Stimulated activated memory B cell treated with anti-CD40 and anti-IgM and Interleukin-4, amounts not matched to agents 10 μg/mL and 1 μg/mL and 100 μg/mL, for 72 hours (primary cell): ENCODE measurements at regions not wholly inside any gene's neighbourhood (a gene's known extent, or its start where the extent isn't known, plus 50 kb on each side); places are given as distances from the start of the nearest gene placed in this dataset.
"Not testable (repeated sequence)": the region's sequence is repeated elsewhere in the genome, so short reads cannot be mapped to it uniquely, and the experiment has no call there.

Experiments used
- ATAC-seq: fragments of 150-1000 bp; cut with Tn5 transposase; 2 replicates; pipeline ENCODE4 v1.10.0; 2021
- H3K27ac Mint-ChIP-seq: one replicate; pipeline ENCODE4 v1.8.0; 2022; ENCODE audit warnings: mild to moderate bottlenecking, mixed read lengths
- H3K27me3 Mint-ChIP-seq: one replicate; pipeline ENCODE4 v1.8.0; 2022; ENCODE audit warnings: mixed read lengths
- H3K36me3 Mint-ChIP-seq: one replicate; pipeline ENCODE4 v1.8.0; 2022; ENCODE audit warnings: mixed read lengths
- H3K4me1 Mint-ChIP-seq: one replicate; pipeline ENCODE4 v1.8.0; 2022; ENCODE audit warnings: mixed read lengths
- H3K4me3 Mint-ChIP-seq: one replicate; pipeline ENCODE4 v1.8.0; 2022; ENCODE audit warnings: mild to moderate bottlenecking, moderate library complexity, mixed read lengths
- H3K9me3 Mint-ChIP-seq: one replicate; pipeline ENCODE4 v1.8.0; 2022; ENCODE audit warnings: mixed read lengths

GRCh38 chr14:46487582-46488350 is 163.8 kb downstream of the RPL10L start:
- no peak for ATAC-seq
- Mint-ChIP-seq H3K36me3 (no peaks in the 10 kb centered on the region), H3K27me3 (no peaks in the 10 kb centered on the region), H3K4me3 (no peak overlapping the region), H3K9me3 (no peaks in the 10 kb centered on the region), H3K27ac (no peak overlapping the region), H3K4me1 (no peaks in the 10 kb centered on the region)

- Mint-ChIP-seq H3K4me3 (no peak overlapping the region), H3K27ac (no peak overlapping the region), H3K27me3 (no peaks in the 10 kb centered on the region), H3K4me1 (no peaks in the 10 kb centered on the region), H3K9me3 (no peaks in the 10 kb centered on the region), H3K36me3 (no peaks in the 10 kb centered on the region)
- ATAC-seq: no peak
Measured at GRCh38 chr14:46482200-46482599, 169.4 kb downstream of the RPL10L start.

- Mint-ChIP-seq H3K27ac (no peak overlapping the region), H3K27me3 (no peaks in the 10 kb centered on the region), H3K36me3 (no peaks in the 10 kb centered on the region), H3K9me3 (no peaks in the 10 kb centered on the region), H3K4me1 (no peaks in the 10 kb centered on the region), H3K4me3 (no peak overlapping the region)
- ATAC-seq: no peak
Measured at GRCh38 chr14:46480817-46481216, 170.8 kb downstream of the RPL10L start.

- Mint-ChIP-seq H3K9me3 (no peaks in the 10 kb centered on the region), H3K27ac (no peak overlapping the region), H3K4me1 (no peaks in the 10 kb centered on the region), H3K4me3 (no peak overlapping the region), H3K27me3 (no peaks in the 10 kb centered on the region), H3K36me3 (no peaks in the 10 kb centered on the region)
- no peak for ATAC-seq
Measured at GRCh38 chr14:46472261-46472660, 179.3 kb downstream of the RPL10L start.

DNA sequence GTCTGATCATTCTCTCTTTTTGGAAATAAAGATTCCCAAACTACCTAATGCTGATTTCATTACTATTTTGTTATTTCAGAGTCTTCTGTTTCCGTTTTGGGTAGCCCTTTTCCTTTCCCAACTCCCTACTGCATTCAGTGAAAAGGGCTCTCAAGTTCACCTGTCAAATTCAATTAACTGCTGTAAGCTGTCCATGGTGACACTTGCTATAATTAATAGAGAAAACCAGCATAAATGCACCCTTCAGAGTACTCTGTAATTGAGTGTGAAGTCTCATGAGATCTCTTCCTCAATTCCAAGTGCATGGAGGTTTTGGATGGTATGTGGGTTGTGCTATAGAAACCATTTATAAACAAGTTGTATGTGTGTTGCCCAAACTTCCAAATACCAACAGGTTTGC is 187.2 kb downstream of the RPL10L start:
- Mint-ChIP-seq H3K27ac (no peak overlapping the region), H3K36me3 (no peaks in the 10 kb centered on the region), H3K4me3 (no peak overlapping the region), H3K27me3 (no peaks in the 10 kb centered on the region), H3K9me3 (peaks cover 9% of the 10 kb centered on the region), H3K4me1 (no peaks in the 10 kb centered on the region)
- ATAC-seq: no peak

DNA sequence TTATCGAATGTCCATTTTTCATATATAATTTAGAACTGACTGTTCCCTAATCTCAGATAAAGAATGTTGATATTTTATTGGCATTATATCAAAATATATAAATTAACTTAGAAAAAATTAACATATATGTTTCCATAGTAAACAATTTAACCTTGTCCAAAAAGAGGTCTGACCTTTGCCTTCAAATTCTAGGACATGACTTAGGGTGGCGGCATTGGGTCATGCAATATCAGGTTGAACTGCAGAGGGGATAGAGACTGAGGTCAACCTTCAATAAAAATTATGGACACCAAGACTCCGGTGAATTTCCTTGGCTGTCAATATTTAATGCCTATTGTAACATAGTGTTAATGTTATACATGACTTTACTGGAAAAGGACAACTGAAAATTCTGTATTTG is 199.8 kb downstream of the RPL10L start:
- ATAC-seq: no peak
- Mint-ChIP-seq H3K27me3 (no peaks in the 10 kb centered on the region), H3K9me3 (no peaks in the 10 kb centered on the region), H3K4me3 (no peak overlapping the region), H3K36me3 (no peaks in the 10 kb centered on the region), H3K27ac (no peak overlapping the region), H3K4me1 (no peaks in the 10 kb centered on the region)

- Mint-ChIP-seq H3K36me3 (no peaks in the 10 kb centered on the region), H3K9me3 (peaks cover 12% of the 10 kb centered on the region), H3K27me3 (no peaks in the 10 kb centered on the region), H3K4me1 (no peaks in the 10 kb centered on the region), H3K27ac (no peak overlapping the region), H3K4me3 (no peak overlapping the region)
- no peak for ATAC-seq
Measured at GRCh38 chr14:46444666-46445065, 206.9 kb downstream of the RPL10L start.

- no peaks in the 10 kb centered on the region for H3K27me3 Mint-ChIP-seq
- no peaks in the 10 kb centered on the region for H3K4me1 Mint-ChIP-seq
- H3K4me3 Mint-ChIP-seq: no peak overlapping the region
- no peaks in the 10 kb centered on the region for H3K36me3 Mint-ChIP-seq
- H3K27ac Mint-ChIP-seq: no peak overlapping the region
- peaks cover 7% of the 10 kb centered on the region for H3K9me3 Mint-ChIP-seq
- no peak for ATAC-seq
Measured at GRCh38 chr14:46433381-46433780, 218.2 kb downstream of the RPL10L start.

DNA sequence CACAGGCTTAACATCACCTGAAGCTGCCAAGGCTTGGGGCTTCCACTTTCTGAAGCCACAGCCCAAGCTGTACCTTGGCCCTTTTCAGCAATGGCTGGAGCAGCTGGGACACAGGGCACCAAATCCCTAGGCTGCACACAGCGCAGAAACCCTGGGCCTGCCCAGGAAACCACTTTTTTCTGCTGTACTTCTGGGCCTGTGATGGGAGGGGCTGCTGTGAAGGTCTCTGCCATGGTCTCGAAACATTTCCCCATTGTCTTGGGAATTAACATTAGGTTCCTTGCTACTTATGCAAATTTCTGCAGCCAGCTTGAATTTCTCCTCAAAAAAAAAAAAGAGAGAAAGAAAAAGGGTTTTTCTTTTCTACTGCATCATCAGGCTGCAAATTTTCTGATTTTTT is 219.1 kb downstream of the RPL10L start:
- no peak for ATAC-seq

GRCh38 chr14:46417066-46417465 is 234.5 kb downstream of the RPL10L start:
- H3K9me3 Mint-ChIP-seq: peaks cover 20% of the 10 kb centered on the region
- no peaks in the 10 kb centered on the region for H3K4me1 Mint-ChIP-seq
- no peak for ATAC-seq
- no peak overlapping the region for H3K27ac Mint-ChIP-seq
- H3K4me3 Mint-ChIP-seq: no peak overlapping the region
- no peaks in the 10 kb centered on the region for H3K36me3 Mint-ChIP-seq
- no peaks in the 10 kb centered on the region for H3K27me3 Mint-ChIP-seq

More for the DNA sequence above, 219.1 kb downstream of the RPL10L start:
- Mint-ChIP-seq H3K9me3 (peaks cover 4% of the 10 kb centered on the region), H3K4me1 (no peaks in the 10 kb centered on the region), H3K27me3 (no peaks in the 10 kb centered on the region), H3K36me3 (no peaks in the 10 kb centered on the region), H3K27ac (no peak overlapping the region), H3K4me3 (no peak overlapping the region)

DNA sequence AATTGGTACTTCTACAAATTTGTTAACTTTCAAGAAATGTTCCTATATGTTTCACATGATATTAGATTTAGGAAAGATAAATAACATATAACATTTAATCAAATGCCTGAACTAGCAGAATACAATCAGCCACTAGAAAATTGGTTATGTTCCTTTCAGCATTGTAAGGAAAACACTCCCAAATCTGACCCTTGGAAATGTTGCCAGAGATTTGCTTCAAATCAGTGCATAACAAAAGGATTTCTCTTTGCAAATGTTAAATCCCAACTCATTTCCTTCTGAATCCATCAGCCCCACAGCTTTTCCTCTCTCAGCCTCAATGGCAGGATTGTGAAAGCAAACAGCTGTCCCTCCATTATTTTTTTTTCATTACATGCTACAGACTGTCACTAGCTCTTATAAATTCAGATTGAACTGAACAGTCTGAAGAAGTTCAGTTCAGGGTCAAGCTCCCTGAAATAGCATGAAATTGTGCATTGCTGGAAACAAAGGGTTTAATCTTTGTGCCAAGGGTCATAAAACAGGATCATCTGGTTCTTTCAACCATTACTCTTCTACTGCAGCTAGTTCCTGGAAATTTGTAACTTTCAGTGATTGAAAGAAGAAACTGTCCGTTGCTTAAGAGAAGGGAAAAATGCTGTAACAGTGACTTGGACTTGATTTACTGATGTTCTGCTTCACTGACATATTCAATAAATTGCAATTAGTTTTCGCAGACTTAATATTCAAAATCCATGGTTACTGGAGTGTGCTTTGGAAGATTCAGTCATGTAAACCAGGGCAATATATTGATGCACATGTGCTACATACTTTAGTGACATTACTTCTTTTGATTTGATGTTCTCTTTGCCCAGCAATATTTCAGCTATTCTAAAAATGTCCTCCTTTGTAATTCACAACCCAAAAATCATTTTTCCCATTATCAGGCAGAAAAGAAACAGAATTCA is 246.4 kb downstream of the RPL10L start:
- no peaks in the 10 kb centered on the region for H3K9me3 Mint-ChIP-seq
- no peak overlapping the region for H3K27ac Mint-ChIP-seq
- no peak overlapping the region for H3K4me3 Mint-ChIP-seq
- no peaks in the 10 kb centered on the region for H3K4me1 Mint-ChIP-seq
- ATAC-seq: no peak
- no peaks in the 10 kb centered on the region for H3K27me3 Mint-ChIP-seq
- no peaks in the 10 kb centered on the region for H3K36me3 Mint-ChIP-seq

DNA sequence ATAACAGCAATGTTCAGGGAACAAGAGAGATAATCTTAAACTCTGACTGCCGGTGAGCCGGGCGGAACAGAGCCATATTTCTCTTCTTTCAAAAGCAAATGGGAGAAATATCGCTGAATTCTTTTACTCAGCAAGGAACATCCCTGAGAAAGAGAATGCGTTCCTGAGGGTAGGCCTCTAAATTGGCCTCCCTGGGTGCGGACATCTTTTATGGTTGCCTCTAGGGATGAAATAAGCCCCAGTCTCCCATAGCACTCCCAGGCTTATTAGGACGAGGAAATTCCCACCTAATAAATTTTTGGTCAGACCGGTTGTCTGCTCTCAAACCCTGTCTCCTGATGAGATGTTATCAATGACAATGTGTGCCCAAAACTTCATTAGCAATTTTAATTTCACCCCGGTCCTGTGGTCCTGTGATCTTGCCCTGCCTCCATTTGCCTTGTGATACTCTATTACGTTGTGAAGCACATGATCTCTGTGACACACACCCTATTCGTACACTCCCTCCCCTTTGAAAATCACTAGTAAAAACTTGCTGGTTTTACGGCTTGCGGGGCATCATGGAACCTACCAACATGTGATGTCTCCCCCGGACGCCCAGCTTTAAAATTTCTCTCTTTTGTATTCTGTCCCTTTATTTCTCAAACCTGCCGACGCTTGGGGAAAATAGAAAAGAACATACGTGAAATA is 249.4 kb downstream of the RPL10L start:
- H3K4me3 Mint-ChIP-seq, H3K9me3 Mint-ChIP-seq, H3K36me3 Mint-ChIP-seq, H3K4me1 Mint-ChIP-seq, ATAC-seq, H3K27ac Mint-ChIP-seq, H3K27me3 Mint-ChIP-seq: not testable (repeated sequence)

- ATAC-seq: no peak
- no peaks in the 10 kb centered on the region for H3K27me3 Mint-ChIP-seq
- H3K9me3 Mint-ChIP-seq: no peaks in the 10 kb centered on the region
- no peak overlapping the region for H3K4me3 Mint-ChIP-seq
- no peak overlapping the region for H3K27ac Mint-ChIP-seq
- H3K36me3 Mint-ChIP-seq: no peaks in the 10 kb centered on the region
- H3K4me1 Mint-ChIP-seq: no peaks in the 10 kb centered on the region
Measured at GRCh38 chr14:46401066-46401465, 250.5 kb downstream of the RPL10L start.

- H3K9me3 Mint-ChIP-seq: no peaks in the 10 kb centered on the region
- ATAC-seq: no peak
- H3K36me3 Mint-ChIP-seq: no peaks in the 10 kb centered on the region
- H3K4me1 Mint-ChIP-seq: no peaks in the 10 kb centered on the region
- no peaks in the 10 kb centered on the region for H3K27me3 Mint-ChIP-seq
- no peak overlapping the region for H3K4me3 Mint-ChIP-seq
- no peak overlapping the region for H3K27ac Mint-ChIP-seq
Measured at GRCh38 chr14:46399049-46399448, 252.5 kb downstream of the RPL10L start.

DNA sequence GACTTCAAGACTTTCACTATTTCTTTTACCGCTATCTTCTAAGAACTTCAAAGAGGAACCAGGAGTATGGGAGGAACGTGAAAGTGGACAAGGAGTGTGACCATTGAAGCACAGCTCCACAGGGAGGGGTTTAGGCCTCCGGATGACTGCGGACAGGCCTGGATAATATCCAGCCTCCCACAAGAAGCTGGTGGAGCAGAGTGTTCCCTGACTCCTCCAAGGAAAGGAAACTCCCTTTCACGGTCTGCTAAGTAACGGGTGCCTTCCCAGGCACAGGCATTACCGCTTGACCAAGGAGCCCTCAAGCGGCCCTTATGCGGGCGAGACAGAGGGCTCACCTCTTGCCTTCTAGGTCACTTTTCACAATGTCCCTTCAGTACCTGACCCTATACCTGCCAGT is 267.0 kb downstream of the RPL10L start:
- Mint-ChIP-seq H3K36me3 (no peaks in the 10 kb centered on the region), H3K9me3 (peaks cover 4% of the 10 kb centered on the region), H3K27ac (no peak overlapping the region), H3K27me3 (no peaks in the 10 kb centered on the region), H3K4me1 (no peaks in the 10 kb centered on the region), H3K4me3 (no peak overlapping the region)
- no peak for ATAC-seq
